Globus pallidus (tissue), 1 donor: ENCODE measurements at regions not wholly inside any gene's neighbourhood (a gene's known extent, or its start where the extent isn't known, plus 50 kb on each side); places are given as distances from the start of the nearest gene placed in this dataset.

Source experiments
- DNase-seq: peaks from one replicate; pipeline ENCODE4 v3.0.0-alpha.2; 2015; ENCODE audit warnings: low spot score

DNA sequence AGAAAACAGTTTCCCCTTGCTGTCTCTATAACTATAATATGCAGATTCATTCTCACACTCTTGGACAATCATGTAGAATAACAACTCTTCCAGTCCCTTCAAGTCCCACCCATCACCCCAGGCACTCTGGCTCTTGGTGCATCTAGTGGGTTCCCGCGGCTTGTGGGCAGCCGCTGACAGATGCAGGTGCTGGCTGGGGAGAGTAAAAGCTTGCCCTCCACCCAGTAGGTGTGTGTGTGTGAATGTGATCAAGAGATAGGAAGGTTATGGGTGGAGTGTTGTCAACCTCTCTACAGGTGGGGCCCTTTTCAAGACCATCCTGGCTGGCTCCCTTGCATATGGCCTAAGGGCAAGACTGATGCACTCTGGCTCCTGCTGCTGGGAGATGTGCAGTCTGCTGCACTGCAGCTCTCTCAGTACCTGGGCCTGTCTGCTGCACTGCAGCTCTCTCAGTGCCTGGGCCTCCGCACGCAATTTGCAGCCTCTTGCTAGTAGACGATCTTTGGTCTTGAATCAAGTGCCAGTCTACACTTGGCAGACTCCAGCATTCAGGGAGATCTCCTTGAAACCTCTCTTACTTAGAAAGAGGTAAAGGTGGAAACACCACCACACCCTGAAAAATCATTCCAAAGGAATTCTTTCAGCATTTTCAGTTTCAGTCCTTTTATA lies 189.7 kb upstream of the GDNF start:
- DNase-seq, result no peak

DNA sequence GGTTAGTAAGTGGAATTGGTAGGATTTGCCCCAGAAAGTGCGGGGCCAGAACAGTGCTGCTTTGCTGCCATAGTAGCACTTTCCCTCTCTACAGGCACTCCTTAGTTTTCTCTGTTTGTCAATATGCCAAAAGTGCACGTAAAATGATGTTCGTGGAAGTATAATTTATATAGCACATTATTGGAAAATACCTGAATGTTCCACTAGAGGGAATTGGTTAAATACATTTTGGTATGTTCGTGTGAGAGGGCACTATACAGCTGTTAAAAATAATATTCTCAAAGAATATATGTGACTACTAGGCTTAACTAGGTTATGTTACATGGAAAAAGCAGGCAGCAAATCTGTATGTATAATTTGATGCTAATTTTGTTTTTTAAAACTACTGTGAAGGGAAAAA lies 184.0 kb upstream of the GDNF start:
- DNase-seq, result no peak

DNA sequence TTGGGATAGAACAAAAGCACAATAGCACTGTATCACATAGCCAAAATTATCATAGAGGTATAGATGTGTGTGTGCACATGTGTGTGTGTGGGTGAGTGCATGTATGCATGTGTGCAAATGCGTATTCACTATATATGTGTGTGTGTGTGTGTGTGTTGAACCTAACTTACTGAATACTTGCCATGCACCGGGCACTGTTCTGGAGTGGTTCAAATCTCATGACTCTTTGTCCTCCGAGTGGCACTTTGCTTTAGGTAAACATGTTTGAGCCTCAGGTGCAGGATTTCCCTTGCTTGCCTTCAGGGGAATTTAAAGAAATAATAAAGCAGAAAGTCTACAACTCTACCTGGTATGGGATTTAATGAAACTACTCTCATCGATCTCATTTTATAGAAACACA lies 183.5 kb upstream of the GDNF start:
- no peak for DNase-seq

DNA sequence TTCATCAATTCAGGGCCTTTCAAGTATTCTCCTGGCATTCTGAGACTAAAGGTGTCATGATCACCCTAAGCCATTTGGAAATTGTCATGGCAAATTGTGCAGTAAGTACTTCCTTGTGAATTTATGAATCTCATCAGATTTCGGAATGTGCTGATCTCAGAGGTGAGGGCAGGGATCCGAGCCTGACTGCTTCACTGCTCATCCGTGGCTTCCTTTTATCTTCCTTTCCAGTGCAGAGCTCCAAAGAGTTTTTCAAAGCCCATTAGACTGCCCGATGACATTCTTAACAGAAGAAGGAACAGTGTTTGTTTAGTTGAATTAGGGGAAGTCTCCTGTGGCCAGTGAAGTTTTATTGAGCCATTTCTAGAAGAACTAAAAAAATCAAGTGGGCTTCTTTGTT lies 182.8 kb upstream of the GDNF start:
- DNase-seq, result no peak

DNA sequence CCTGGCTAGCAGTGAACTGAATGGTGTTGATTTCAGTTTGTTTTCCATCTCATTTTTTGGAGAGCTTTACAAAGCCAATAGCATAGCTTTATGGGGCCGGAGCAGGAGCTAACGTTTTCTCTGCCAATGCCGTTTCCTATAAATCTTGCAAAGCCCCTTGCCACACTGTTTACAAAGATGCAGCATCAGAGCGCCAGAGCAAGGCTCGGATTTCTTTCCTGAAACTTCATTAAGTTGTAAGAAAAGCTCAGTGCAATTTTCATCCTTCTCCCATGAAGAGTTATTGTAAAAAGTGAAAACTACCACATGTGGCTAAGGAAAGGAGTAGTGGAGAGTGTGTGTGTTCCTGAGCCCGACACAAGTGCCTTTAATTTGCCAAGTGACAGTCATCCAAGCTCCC lies 178.2 kb upstream of the GDNF start:
- DNase-seq, result no peak

DNA sequence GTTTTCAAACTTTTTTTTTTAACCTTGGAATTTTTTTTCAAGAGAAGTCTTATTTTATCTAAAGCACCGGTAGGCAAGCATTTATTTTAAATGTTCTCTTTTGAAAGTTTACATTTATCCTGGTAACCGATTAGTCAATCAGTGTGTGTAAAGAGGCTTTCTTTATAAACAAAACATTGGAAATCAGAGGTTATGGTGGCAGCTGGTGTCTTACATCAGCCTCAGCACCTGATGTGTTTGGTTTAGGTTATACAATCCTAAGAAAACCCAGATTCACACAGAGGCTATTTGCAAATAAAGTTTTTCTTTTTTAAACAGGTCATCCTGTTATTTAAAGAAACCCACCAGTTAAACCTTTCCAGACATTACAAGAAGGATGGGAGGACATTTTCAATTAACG lies 173.3 kb upstream of the GDNF start:
- no peak for DNase-seq

DNA sequence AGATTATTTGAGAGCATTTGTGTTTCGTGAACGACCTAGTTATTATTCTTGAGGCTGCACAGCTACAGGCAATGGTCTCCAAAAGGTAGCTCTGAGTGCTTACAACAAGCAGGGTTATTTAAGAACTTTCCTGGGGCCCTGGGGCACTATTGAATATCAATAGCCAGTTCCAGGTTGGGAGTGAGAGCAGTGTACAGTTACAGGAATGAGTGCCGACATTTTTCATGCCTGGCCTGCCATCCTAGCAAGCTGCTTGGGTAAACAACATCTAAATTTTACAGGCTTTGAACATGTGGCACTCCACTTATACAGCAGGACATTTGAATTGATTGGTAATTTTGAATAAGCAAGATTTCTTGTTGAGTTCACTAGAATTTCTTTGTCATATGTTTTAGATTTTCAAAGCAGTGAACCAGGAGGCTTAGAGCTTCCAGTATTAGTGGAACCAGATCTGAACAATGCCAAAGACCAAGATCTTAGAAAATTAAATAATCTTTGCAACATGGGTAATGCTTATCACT lies 171.9 kb upstream of the GDNF start:
- no peak for DNase-seq

DNA sequence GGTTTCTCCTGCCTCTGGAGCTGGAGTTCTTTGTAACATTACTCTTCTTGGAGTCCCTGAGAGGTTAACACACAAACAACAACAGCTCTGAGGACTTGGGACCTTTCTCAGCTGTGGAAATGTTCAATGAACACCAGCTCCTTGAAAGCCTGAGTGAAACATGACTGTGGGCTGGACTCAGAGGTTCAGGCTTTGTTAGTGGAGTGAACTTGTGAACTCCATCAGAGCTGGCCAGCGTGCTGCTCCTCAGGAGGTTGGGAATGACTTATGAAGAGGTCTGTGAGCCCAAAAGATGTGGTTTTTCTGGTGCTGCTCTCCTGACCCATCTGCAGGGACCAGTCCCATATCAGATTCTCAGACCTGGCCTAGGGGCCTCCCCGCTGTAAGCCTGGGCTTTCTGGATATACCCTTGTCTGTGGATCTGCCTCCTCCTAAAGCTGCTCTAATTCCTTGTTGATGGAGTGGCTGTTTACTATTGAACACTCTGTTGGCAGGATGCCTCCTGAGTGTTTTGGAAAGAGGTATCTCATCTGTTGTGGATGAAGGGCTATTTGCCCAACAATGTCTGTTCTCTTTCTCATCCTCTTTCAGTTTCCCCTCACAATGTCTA lies 170.0 kb upstream of the GDNF start:
- DNase-seq, result no peak

DNA sequence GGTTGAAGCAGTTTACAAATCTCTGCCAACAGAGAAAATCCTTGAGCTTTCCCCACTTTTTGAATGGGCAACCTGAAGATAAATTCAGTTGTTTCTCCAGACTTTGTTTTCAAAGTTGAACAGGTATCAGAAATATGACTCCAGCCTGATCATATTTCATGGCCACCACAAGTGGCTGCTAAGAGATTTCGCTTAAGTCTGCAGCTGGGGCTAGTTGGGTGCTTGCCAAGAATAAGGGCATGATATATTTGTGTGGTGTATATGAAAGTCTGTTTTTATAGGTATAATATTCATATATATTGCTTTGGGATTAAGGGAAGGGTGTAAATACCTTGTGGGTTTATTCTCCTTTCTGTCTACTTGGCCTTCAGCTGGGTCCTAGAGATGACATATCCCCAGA lies 168.4 kb upstream of the GDNF start:
- no peak for DNase-seq

DNA sequence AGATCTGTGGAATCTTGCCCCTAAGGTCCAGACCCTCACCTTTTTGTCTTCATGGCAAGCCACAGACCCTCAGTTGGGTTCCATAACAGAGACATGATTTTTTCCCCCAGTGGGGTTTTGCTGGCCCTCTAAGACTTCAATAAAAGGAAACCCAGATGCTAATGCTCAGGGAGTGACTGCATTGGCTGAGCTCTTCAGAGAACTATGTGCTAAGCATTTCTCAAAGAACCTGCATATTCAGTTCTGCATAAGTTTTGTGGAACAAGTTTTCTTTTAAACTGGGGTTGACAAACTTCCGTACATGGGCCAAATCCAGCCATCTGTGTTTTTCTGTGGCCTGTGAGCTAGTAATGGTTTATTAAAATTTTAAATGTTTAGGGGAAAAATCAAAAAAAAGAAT lies 159.8 kb upstream of the GDNF start:
- no peak for DNase-seq

DNA sequence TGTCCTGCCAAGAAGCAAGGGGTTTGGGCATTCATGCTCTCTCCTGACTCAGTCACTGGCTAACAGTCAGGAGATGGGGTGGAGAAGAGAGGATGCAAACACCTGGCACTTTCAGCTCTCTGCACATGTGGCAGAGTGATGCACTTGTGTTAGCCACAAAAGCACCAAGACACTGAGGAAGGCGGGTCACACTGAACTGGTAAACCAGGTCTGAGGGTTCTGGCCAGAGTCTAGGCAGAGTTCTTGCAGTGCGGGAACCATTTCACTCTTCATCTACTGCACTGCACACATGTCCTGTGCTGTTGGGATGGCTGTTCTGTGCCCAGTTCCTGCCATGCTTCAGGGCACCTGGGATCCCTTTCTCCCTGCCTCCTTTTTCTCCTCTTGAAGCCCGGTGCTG lies 157.1 kb upstream of the GDNF start:
- DNase-seq, result no peak

DNA sequence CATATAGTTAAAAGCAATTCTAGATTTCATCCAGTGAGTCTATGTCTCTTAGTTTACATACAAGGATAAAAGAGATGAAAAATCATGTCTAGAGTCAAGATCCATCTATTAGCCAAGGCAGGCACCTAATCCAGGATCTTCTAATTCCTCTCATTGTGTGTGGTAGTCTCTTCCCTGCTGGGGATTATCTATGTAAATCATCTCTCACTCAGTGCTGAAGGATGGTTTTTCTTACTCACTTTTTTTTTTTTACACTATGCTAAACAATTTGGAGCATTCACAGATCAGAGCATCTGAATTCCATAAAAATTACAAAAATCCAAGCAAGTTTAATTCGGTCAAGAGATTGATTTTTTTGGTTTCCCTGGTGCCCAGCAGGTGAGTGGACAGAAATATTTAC lies 154.9 kb upstream of the GDNF start:
- no peak for DNase-seq

DNA sequence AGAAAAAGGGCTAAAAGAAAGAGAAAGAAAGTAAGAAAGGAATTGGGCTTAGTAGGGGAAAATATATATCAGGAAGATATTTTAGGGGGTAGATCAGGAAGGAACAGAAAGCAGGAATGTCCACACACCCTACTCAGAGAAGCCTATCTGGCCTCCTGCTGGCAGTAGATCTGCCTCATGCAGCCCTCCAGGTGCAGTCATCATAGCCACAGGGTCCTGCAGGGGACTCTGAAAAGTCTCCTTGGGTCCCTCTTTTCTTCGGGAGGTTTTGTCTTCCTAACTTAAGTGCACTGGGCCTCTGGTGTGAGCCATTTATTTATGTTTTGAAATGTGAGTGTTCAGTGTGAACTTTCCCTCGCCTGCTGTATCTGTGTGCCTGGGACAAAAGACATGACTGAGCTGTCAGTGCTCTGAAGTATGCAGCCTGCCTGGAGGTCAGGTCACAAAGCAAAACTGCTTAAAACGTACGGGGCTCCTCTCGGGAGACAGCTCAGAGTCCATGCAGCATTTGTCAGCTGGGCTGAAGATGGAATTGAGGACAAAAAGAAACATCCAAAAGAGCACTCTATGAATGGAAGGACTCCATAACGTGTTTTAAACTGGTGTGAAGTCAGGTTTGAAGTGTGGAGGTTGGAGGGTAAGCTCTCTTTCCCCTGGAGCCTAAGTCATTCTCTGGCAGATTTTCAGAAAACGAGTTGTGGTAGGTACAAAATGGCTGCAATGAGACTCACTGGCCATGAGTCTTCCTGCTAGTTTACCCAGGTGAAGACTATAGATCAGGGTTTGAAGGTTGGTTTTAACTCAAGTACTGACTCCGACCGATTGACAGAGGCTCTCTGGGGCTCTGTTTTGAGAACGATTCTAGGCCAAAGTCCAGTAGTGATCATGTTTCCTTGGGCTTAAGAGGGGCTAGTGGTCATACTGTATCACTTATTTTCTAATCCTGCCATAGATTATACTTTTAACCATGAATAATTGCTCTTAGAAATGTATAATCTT lies 151.8 kb upstream of the GDNF start:
- DNase-seq, result no peak

DNA sequence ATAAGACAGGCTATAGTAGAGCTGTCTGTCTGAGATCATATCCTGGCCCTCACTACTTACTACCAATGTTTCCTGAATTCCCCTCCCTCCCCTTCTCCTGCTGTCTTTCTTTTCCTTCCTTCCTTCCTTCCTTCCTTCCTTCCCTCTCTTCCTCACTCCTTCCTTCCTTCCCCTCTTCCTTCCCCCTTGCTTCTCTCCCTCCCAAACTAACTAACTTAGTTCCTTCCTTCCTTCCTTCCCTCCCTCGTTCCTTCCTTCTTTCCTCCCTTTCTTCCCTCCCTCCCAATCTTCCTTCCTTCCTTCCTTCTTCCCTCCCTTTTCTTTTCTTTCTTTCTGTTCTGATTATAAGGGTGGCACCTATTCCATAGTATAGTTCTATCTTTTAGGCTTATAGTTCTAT lies 150.0 kb upstream of the GDNF start:
- no peak for DNase-seq

DNA sequence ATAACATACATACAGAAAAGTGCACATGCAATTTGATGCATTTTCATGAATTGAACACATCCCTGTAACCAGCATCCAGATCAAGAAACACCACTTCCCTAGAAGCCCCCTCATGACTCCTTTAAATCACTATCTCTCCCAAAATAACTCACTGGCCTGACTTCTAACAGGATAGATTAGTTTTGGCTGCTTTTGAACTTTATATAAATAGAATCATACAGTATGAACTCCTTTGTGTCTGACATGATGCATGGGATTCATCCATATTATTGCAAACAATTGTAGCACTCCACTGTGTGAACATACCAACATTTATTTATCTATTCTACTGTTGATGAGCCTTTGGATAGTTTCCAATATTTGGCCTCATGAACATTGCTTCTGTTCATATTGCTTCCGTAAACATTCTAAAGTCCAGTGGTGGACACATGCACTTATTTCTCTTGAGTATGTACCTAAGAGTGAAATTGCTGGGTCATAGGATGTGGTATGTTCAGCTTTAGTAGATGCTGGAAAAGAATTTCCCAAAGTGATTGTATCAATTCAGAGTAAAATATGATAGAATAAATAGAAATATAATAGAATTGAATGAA lies 148.7 kb upstream of the GDNF start:
- no peak for DNase-seq

DNA sequence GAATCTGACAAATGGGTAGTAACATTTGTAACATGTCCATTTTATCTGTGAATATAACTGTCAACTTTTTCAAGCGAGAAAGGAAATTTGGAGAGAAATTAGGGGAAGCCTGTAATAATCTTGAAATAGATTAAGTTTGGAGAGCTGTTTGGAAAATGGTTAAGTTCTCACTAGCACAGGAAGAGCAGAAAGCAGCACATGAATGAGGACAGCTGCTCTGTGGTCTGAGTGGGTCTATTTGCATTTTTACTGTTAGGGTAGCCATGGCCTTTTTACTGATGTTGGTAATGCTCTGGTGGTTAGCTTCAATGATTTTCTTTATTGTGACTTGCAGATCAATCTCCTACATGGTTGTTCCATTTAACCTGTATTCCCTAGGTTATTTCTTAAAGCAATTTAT lies 144.5 kb upstream of the GDNF start:
- no peak for DNase-seq

DNA sequence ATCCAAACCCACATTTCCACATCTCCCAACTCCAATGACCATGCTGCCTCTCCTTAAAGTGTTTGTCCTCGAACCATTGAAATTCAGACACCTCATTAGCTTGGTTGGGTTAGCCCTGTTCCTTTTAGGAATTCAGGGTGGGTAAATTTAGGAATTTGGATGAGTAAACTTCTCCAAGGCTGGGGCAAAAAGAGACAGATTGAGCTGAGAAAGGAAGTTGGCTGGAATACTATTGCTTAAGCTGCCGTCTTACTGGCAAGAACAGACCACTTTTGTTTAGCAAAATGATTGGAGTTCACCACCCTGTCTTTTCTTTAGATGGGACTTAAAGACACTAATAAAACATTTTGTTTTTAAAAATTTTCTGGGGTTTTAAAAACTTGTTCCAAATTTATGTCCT lies 143.6 kb upstream of the GDNF start:
- no peak for DNase-seq

DNA sequence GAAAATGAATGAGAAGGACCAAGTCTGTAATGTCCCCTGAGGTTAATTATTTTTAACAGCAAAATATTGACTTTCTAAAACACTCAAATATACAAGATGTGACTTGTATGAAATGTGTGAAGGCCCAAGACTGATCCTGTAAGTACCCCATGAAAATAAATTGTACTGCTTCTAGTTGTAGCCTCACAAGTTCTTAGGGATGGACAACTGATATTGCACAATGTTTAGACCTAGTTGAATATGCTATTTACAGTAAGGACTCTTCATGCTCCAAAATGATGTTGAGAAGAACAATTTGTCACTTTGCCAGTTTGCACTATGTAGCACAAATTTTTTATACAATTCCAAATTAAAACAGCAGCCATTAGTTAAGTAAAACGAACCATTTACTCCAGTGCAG lies 139.7 kb upstream of the GDNF start:
- DNase-seq, result no peak

DNA sequence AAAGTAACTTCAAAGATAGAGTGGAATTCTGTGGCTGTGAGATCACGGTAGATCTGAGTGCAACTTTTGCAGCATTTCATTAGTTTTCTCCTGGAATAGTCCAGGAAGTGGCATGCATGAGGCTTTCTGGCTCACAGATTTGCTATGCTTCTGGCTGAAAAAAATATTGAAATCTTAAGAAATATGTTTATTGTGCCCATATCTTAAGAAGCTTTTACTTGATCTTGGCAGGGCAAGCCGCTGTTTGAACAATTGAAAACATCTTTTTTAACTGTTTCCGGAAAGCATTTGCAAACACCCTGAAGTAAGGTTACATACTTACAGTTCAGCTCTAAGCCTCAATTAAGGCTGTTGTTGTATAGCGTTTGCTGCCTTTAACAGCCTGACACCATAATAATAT lies 135.7 kb upstream of the GDNF start:
- no peak for DNase-seq

DNA sequence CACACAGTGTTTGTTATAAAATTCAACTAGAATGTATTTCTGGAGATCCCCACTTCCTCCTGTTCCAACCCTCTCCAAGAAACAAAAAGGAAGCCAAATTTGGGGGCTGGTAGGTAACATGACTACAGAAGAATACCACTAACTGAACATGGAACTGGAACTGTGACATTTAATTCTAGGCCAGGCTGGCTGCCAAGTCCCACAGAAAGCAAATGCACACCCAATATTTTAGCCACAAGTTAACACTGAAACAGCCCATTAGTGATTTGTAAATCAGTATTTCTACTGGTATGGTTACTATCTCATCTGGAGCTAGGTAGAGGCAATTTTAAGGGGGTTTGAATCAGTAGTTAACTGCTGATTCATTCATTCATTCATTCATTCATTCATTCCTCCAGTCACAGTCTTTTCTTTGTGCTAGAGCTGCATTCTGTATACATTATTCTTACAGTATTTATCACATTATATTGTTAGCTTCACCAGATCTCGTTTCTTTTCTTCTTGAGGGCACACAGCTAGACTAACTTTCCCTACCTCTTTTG lies 131.7 kb upstream of the GDNF start:
- no peak for DNase-seq

DNA sequence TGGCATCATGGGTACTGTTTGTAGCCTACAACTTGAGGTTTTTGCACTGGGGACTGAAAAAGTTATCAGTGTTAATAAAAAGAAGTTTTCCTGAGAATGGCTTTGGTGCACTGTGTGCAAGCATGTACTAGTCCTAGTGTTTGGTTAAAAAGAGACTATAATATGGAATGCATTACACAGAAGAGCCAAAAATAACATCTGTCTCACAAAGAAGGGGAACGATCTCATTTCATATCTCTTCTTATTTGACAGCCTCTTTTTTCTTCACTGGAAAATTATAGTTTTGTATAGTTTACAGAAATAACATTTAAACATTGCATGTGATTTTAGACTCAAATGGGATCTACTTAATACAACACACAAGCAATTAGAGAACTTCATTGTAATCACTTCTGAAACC lies 127.0 kb upstream of the GDNF start:
- DNase-seq, result no peak

DNA sequence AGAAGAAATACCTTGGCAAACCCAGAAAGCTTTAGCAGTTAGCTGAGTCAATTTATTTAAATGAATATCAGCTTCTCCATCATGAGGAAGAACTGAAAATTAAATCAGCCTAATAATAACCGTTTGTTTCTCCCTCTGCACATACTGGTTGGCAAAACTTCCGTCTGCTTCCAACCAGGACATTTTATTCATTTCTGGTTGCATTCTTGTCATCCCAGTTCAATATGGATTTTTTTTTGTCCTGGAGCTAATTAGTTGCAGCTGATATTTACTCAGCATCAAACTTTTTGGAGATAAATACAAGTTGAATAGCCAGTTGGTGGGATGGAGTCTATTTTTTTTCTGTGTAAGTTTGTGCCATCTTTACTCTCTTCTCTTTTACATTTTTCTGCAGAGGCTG lies 126.5 kb upstream of the GDNF start:
- no peak for DNase-seq
